K562 (cell line): ENCODE measurements at regions not wholly inside any gene's neighbourhood (a gene's known extent, or its start where the extent isn't known, plus 50 kb on each side); places are given as distances from the start of the nearest gene placed in this dataset.

Experiments used
- ATAC-seq: fragments of 200-7000 bp; cut with Tn5 transposase; 3 replicates; pipeline ENCODE4 v1.9.1; 2020; ENCODE audit warnings: moderate library complexity
- BruUV-seq: library from RNA; stranded (reverse); fragments of 400-500 nt; replicated peaks from 2 replicates; lab custom pipeline; 2021; lab: Mats Ljungman, UMichigan
- CTCF ChIA-PET: fragments of 300-600 bp; formaldehyde crosslinking; extraction: SDS; loops from one replicate; lab custom pipeline; 2021; ENCODE audit warnings: low intra/inter-chr PET ratio; lab: Yijun Ruan, JAX
- POLR2A ChIA-PET: fragments of 300-600, 350-650 bp; sonication (Branson Sonifier 250); formaldehyde crosslinking; extraction: SDS; loops from one replicate; lab custom pipeline; 2021; ENCODE audit warnings: antibody characterized with exemption, inconsistent platforms; lab: Yijun Ruan, JAX
- DNase-seq, 4 experiments: peaks; one replicate each; pipeline versions ENCODE4 v3.0.0 to v3.0.0-alpha.2; 2011 to 2018; ENCODE audit warnings: low spot score in 3 of 4, mixed read lengths in 3 of 4; ENCODE audit errors: extremely low read depth in 1 of 4
- FAIRE-seq: peaks from 2 replicates; lab custom pipeline; 2011; peaks lifted over from hg19 to GRCh38; lab: Jason Lieb, UNC
- H2AFZ ChIP-seq: 2 replicates; pipeline ENCODE4 v1.6.0; 2011; ENCODE audit warnings: low read depth, low read length, control low read depth, inconsistent platforms
- H3K27ac ChIP-seq: fragments of 200-600 bp; 3 replicates; pipeline ENCODE4 v1.8.0; 2011; ENCODE audit warnings: low read depth, mild to moderate bottlenecking, control low read depth, inconsistent platforms, low read length, moderate library complexity, mixed read lengths; ENCODE audit errors: extremely low read depth
- H3K27me3 ChIP-seq, 2 experiments: fragments of 300-600 bp in 1 of 2; 2 replicates in 1 of 2; 3 replicates in 1 of 2; pipeline versions ENCODE4 v1.6.0 to v1.8.0; 2011; ENCODE audit warnings: inconsistent platforms in 2 of 2, low read length in 2 of 2, mild to moderate bottlenecking in 1 of 2, mixed read lengths in 1 of 2, moderate library complexity in 1 of 2; ENCODE audit not compliant: control insufficient read depth in 2 of 2, insufficient read depth in 2 of 2
- H3K36me3 ChIP-seq: fragments of 300-600 bp; 3 replicates; pipeline ENCODE4 v1.8.0; 2011; ENCODE audit warnings: mild to moderate bottlenecking, low read length, inconsistent platforms; ENCODE audit not compliant: control insufficient read depth, insufficient read depth
- H3K4me1 ChIP-seq, 2 experiments: fragments of 200-600 bp in 1 of 2; replicated peaks in 1 of 2; 2 replicates in 1 of 2; 3 replicates in 1 of 2; pipeline versions ENCODE4 v1.5.1 to v1.8.0; 2011; ENCODE audit warnings: inconsistent platforms in 2 of 2, low read length in 2 of 2, mild to moderate bottlenecking in 1 of 2, mixed read lengths in 1 of 2, moderate library complexity in 1 of 2; ENCODE audit not compliant: control insufficient read depth in 2 of 2, insufficient read depth in 2 of 2
- H3K4me2 ChIP-seq: 2 replicates; pipeline ENCODE4 v1.6.1; 2011; ENCODE audit warnings: low read length, control low read depth, inconsistent platforms, mixed read lengths; ENCODE audit not compliant: insufficient read depth
- H3K4me3 ChIP-seq: fragments of 200-600 bp; sonication (generic), shearing (Covaris generic); 2 replicates; pipeline ENCODE4 v1.5.1; 2016; ENCODE audit warnings: control low read depth, inconsistent platforms
- H3K79me2 ChIP-seq: fragments of 200-600 bp; 3 replicates; pipeline ENCODE4 v1.8.0; 2011; ENCODE audit warnings: low read length, inconsistent platforms; ENCODE audit not compliant: control insufficient read depth, insufficient read depth
- H3K9ac ChIP-seq, 2 experiments: 2 replicates each; pipeline versions ENCODE4 v1.6.0 to v1.6.1; 2011; ENCODE audit warnings: low read depth in 2 of 2, low read length in 2 of 2, control low read depth in 1 of 2, inconsistent platforms in 1 of 2, mild to moderate bottlenecking in 1 of 2, mixed read lengths in 1 of 2; ENCODE audit not compliant: insufficient read depth in 1 of 2
- H3K9me1 ChIP-seq: one replicate; pipeline ENCODE4 v1.6.0; 2011; ENCODE audit warnings: inconsistent platforms, mild to moderate bottlenecking, low read length, moderate library complexity; ENCODE audit not compliant: control insufficient read depth, insufficient read depth
- H3K9me3 ChIP-seq: replicated peaks from 2 replicates; pipeline ENCODE4 v1.5.1; 2011; ENCODE audit warnings: low read depth, low read length, inconsistent platforms; ENCODE audit not compliant: control insufficient read depth, insufficient read depth
- H4K20me1 ChIP-seq: replicated peaks from 2 replicates; pipeline ENCODE4 v1.6.1; 2011; ENCODE audit warnings: low read length, inconsistent platforms, mixed read lengths; ENCODE audit not compliant: control insufficient read depth, insufficient read depth
- ASH1L ChIP-seq: fragments of 450-650 bp; IDR thresholded peaks from 2 replicates; pipeline ENCODE4 v1.6.1; 2018; ENCODE audit warnings: borderline replicate concordance, mild to moderate bottlenecking, low read depth; ENCODE audit not compliant: partially characterized antibody
- ESRRB ChIP-seq: fragments of 250-450 bp; sonication (Bioruptor Pico); IDR thresholded peaks from 2 replicates; pipeline ENCODE4 v1.5.0; 2020; ENCODE audit warnings: mild to moderate bottlenecking, moderate library complexity, borderline replicate concordance
- FOXK2 ChIP-seq, 2 experiments: fragments of 450-650 bp; IDR thresholded peaks in 1 of 2; conservative IDR thresholded peaks in 1 of 2; 2 replicates each; pipeline ENCODE4 v1.6.1; 2016; ENCODE audit warnings: low read depth in 2 of 2, mild to moderate bottlenecking in 1 of 2
- GTF2A2 ChIP-seq: IDR thresholded peaks from 2 replicates; pipeline ENCODE4 v1.6.1; 2016; ENCODE audit warnings: mild to moderate bottlenecking, missing genetic modification characterization, missing compliant biosample characterization
- PRPF4 ChIP-seq: fragments of 200-400 bp; formaldehyde crosslinking; IDR thresholded peaks from one replicate; pipeline ENCODE4 v1.6.1; 2017; ENCODE audit warnings: low read length, low read depth, mild to moderate bottlenecking; ENCODE audit not compliant: insufficient read depth, poor library complexity, severe bottlenecking
- ZBTB2 ChIP-seq: fragments of 450-650 bp; IDR thresholded peaks from 2 replicates; pipeline ENCODE4 v1.6.1; 2016; ENCODE audit warnings: antibody characterized with exemption
- ZBTB33 ChIP-seq: sonication (generic); formaldehyde crosslinking; IDR thresholded peaks from 2 replicates; pipeline ENCODE4 v1.8.1; 2023; ENCODE audit warnings: mild to moderate bottlenecking, missing genetic modification reagents
- ZNF12 ChIP-seq: sonication (generic); formaldehyde crosslinking; IDR thresholded peaks from 2 replicates; pipeline ENCODE4 v1.4.0; 2020; ENCODE audit warnings: mild to moderate bottlenecking, missing genetic modification reagents
- ZNF274 ChIP-seq: IDR thresholded peaks from 2 replicates; pipeline ENCODE4 v1.6.1; 2011; ENCODE audit warnings: low read depth, mild to moderate bottlenecking, low read length, moderate library complexity, borderline replicate concordance
- ZNF785 ChIP-seq: fragments of 250-450 bp; sonication (Bioruptor Pico); IDR thresholded peaks from 2 replicates; pipeline ENCODE4 v1.4.0; 2020; ENCODE audit warnings: mild to moderate bottlenecking
- WGBS: fragments of 100-300 bp; shearing (Covaris generic); methylation state at CpG from one replicate; pipeline ENCODE4 v1.1.6; 2016; ENCODE audit warnings: low coverage, mixed read lengths; ENCODE audit not compliant: insufficient coverage; ENCODE audit errors: missing lambda C conversion rate; 5-methylcytosine and 5-hydroxymethylcytosine counted together
- in situ Hi-C: fragments of 300-500 bp; cut with MboI; formaldehyde crosslinking; loops from 4 replicates; pipeline ENCODE4 v1.15.0; 2018; ENCODE audit warnings: inconsistent platforms, mixed read lengths
- intact Hi-C: fragments of 100-400 bp; cut with micrococcal nuclease; formaldehyde crosslinking; loops from 2 replicates; pipeline ENCODE4 v1.14.2; 2022

- Histone ChIP-seq H3K79me2 (no peaks in the 10 kb centered on the region), H3K4me2 (no peak overlapping the region), H3K27ac (no peak overlapping the region), H3K36me3 (no peaks in the 10 kb centered on the region), H3K4me3 (no peak overlapping the region), H3K27me3 (no peaks in the 10 kb centered on the region), H3K9ac (no peak overlapping the region), H3K9me1 (no peaks in the 10 kb centered on the region), H3K9me3 (no peaks in the 10 kb centered on the region; the same call in 1 of the 2 replicates), H4K20me1 (no peaks in the 10 kb centered on the region), H3K4me1 (no peaks in the 10 kb centered on the region), H2AFZ (no peak overlapping the region)
- TF ChIP-seq ZBTB2: no peak
- no peak for TF ChIP-seq ESRRB (CRISPR knock-in tag)
- TF ChIP-seq PRPF4: no peak
- TF ChIP-seq ZNF785 (CRISPR knock-in tag): no peak
- no peak for TF ChIP-seq ASH1L
- no peak for TF ChIP-seq ZNF12 (CRISPR knock-in tag)
- no peak for TF ChIP-seq FOXK2 (conservative IDR thresholded peaks at IDR 0.05 in 1 of 2, IDR thresholded peaks at IDR 0.05 in 1 of 2; ENCODE audit: low read depth in 2 of 2)
- no peak for TF ChIP-seq GTF2A2
- TF ChIP-seq ZNF274: no peak
- TF ChIP-seq ZBTB33: no peak
- BruUV-seq: no TSS peak
- FAIRE-seq: no peak
- no peak for ATAC-seq
- intact Hi-C loops (no loop called here), in situ Hi-C loops (no loop called here)
- WGBS: 0% methylated on average over 3 of the region's 3 CpGs
- POLR2A ChIA-PET: no interaction called here
- CTCF ChIA-PET: no interaction called here
- DNase-seq: no peak
Observed at GRCh38 chr17:53141731-53142130, 681.0 kb upstream of the KIF2B start.
